Stimulated activated naive CD4-positive, alpha-beta T cell treated with Interleukin-2 at 50 U/mL for 16 hours (primary cell): ENCODE measurements at regions not wholly inside any gene's neighbourhood (a gene's known extent, or its start where the extent isn't known, plus 50 kb on each side); places are given as distances from the start of the nearest gene placed in this dataset.
"Not testable (repeated sequence)": the region's sequence is repeated elsewhere in the genome, so short reads cannot be mapped to it uniquely, and the experiment has no call there.

Experiments
- DNase-seq: peaks from one replicate; lab custom pipeline; 2025; lab: John Stamatoyannopoulos, UW

- no peak for DNase-seq
Measured at GRCh38 chr5:40137223-40137622, 542.5 kb upstream of the PTGER4 start.

DNA sequence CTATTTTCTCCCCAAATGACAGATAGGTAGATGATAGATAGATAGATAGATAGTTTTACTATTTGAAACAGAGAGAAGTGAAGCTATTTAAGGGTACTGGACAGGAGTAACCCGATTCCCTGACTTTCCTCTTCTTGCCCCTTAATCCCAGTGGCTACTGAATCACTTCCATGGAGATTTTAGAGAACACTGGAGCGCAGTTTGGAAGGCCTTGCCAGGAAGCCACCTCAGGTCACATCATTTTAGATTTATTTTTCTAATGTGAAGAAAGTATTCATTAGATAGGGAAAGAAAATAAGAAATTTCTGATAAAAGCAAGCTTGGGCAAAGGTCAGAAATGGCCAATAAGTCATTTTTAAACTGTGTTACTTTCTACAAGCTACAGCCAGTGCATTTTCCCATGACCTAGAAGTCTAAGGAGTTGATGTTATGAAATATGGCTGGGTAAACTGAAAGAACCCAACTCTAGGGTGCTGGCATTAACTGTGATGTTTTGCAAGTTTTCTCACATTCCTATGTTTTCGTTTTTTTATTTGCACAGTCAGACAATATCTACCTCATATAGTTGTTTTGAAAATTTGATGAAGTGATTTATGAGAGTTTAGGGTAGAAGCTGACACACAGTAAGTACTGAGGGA is 544.7 kb upstream of the PTGER4 start:
- DNase-seq: no peak

DNA sequence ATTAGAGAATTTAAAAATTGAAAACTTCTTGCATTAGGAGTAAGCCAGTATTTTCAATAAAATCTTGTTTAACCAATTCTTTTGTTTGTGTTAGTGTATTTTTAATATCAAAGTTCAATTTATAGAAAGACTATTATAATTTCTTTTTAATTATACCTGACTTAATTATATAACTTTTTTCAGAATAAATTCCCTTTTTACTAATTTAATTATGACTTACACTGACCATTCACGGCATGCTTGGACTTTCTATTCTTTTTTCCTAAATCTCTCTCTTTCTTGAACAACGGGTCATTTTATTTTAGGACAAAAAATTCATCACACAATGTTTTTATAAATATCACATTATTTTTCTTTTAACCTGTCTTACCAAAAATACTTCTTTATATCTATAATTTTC is 555.3 kb upstream of the PTGER4 start:
- DNase-seq: no peak

DNA sequence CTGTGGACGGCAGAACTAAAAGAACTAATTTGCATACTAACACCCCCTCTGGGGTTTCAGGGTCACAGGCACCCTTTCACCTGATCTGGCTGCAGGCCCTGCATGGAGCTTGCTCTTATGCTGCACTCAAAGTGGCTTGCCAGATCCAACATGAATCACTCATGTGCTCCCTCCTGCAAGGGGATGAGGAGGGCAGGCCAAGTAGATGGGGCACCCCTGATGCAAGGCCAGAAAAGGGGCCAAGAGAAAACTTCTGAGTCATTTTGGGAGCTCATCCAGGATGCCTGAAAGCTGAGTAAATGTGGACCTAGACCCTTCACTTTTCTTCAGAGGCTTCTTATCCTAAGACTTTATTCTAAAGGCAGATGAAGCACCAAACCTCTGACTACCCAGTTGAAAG is 558.5 kb upstream of the PTGER4 start:
- DNase-seq: no peak

DNA sequence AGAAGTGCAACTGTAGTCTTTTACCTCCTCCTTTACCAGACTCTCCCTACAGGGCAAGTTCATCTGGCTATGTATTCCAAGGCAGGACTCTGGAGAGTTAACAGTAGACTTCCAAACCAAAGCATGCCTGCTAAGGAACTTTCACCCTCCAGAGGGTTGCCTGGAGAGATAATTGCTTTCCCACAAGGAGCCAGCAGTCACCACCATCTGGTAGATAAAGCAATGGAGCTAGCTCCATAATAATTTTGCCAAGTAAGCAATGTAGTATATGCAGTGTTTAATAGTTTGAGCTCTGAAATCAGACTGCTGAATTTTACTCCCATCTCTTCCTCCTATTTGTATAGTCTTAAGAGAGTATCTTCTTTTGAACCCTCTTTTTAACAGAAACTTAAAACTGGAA is 566.8 kb upstream of the PTGER4 start:
- DNase-seq: no peak

DNA sequence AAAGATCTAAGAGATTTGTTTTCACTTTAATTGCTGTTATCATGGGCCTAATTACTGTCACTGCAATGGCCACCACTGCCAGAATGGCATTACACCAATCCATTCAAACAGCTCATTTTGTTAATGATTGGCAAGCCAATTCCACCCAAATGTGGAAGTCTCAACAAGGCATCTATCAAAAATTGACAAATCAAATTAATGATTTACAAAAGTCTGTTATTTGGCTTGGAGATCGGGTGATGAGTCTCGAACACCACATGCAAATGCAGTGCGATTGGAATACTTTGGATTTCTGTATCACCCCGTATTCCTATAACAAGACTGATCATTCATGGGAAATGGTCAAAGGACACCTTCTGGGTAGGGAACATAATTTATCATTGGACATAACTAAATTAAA is 568.7 kb upstream of the PTGER4 start:
- DNase-seq: not testable (repeated sequence)

DNA sequence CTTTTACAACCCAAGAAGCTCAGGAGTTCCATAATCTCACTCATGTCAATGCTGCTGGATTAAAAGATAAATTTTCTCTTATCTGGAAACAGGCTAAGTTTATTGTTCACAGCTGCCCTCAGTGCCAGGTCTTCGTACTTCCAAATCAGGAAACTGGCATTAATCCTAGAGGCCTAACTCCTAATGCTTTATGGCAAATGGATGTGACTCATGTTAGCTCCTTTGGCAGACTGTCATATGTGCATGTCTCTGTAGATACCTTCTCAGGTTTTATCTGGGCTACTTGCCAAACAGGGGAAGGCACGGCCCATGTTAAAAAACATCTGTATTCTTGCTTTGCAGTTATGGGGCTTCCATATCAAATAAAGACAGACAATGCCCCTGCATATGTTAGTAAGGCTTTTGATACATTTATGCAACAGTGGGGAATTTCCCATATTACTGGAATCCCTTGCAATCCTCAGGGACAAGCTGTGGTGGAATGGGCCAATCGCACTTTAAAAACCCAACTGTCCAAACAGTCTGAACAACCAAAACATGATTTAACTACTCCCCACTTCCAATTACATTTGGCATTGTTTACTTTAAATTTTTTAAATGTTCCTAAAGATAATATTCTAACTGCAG is 570.8 kb upstream of the PTGER4 start:
- DNase-seq: not testable (repeated sequence)

- DNase-seq: not testable (repeated sequence)
Measured at GRCh38 chr5:40107786-40108185, 571.9 kb upstream of the PTGER4 start.

DNA sequence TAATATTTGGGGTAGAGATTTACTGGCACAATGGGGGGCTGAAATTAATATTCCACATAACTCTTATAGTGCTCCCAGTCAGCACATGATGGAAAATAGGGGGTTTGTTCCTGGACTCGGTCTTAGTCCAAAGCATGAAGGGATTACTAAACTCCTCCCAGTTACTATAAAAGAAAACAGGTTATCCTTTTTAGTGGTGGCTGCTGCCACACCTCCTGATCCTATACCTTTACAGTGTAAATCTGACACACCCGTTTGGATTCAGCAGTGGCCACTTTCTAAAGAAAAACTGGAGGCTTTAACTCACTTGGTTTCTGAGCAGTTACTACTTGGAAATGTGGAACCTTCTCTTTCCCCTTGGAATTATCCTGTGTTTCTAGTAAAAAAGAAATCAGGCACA is 572.9 kb upstream of the PTGER4 start:
- DNase-seq: no peak

GRCh38 chr5:40098313-40098712 is 581.4 kb upstream of the PTGER4 start:
- no peak for DNase-seq

DNA sequence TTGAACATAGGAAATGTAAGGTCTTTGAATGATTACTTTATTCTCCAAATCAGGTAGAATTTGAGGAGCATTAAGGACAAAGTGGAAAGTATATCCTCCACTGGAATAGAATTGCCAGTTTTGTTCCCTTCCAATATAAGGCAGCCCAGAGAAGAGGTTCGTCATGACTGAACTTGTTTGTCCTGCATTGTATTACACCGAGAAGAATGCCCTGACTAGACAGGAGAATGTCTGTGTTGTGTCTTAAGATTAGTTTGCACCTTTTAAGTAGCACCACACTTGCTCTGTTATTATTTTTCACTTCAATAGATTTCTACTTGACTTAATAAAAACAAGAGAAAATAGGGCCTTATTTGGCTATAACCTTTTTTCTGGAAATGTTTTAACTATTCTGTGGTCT is 586.2 kb upstream of the PTGER4 start:
- DNase-seq: no peak

- DNase-seq: no peak
Measured at GRCh38 chr5:40089269-40089668, 590.4 kb upstream of the PTGER4 start.

GRCh38 chr5:40084614-40085013 is 595.1 kb upstream of the PTGER4 start:
- no peak for DNase-seq

DNA sequence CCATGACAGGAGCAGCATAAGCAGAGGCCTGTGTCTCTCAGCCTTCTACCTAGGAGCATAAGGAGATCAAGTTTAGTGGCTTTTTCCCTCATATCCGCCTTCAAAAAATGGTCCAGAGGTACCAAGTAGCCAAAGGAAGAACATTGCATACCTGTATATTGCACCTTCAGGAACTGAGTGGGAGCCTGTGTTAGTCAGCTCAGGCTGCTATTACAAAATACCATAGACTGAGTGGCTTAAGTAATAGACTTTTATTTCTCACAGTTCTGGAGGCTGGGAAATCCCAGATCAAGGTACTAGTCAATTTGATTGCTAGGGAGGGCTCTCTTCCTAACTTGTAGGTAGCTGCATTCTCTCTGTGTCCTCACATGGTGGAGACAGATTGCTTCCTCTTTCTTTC is 597.4 kb upstream of the PTGER4 start:
- no peak for DNase-seq

GRCh38 chr5:40080191-40080590 is 599.5 kb upstream of the PTGER4 start:
- DNase-seq: no peak

- no peak for DNase-seq
Measured at GRCh38 chr5:40078898-40079575, 600.7 kb upstream of the PTGER4 start.

- DNase-seq: no peak
Measured at GRCh38 chr5:40074826-40075225, 604.9 kb upstream of the PTGER4 start.

- no peak for DNase-seq
Measured at GRCh38 chr5:40073927-40074326, 605.8 kb upstream of the PTGER4 start.

- DNase-seq: no peak
Measured at GRCh38 chr5:40071870-40072269, 607.8 kb upstream of the PTGER4 start.

- no peak for DNase-seq
Measured at GRCh38 chr5:40066616-40067015, 613.1 kb upstream of the PTGER4 start.

DNA sequence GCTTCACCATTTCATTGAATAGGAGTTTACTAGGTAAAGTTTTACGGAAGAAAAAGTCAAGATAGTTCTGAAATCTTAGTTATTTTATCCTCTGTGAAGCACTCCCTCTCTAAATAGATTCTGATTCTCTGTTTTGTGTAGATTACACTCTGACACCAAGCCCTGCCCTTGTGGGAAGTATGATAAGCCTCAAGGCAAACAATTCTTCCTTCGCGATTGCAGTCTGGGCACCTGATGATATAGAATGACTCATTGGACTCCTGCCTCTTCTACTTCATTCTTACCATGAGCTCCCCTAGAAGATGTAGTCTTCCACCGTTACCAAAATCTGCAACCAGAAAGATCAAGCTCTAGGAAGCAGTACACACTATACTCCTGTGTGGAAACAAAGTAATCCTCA is 626.9 kb upstream of the PTGER4 start:
- no peak for DNase-seq

- no peak for DNase-seq
Measured at GRCh38 chr5:40046792-40047191, 622.0 kb upstream of the DAB2 start.

DNA sequence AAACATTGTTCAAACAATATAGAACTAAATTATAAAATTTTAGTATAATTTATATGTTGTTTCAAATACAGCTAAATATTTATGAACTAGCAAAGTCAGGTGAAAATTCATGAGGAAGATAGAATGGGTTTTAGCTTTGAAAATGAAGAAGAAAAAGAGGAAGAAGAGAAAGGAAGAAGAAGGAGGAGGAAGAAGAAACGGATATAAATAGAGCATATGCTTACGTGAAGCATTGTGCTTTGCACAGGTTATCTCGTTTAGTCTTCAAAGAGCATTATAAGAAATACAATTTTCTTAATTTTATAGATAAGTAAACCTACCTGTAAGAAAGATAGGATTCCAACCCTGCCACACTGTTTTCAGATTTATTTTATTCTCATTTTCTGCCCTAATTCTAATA is 620.6 kb upstream of the DAB2 start:
- DNase-seq: no peak

DNA sequence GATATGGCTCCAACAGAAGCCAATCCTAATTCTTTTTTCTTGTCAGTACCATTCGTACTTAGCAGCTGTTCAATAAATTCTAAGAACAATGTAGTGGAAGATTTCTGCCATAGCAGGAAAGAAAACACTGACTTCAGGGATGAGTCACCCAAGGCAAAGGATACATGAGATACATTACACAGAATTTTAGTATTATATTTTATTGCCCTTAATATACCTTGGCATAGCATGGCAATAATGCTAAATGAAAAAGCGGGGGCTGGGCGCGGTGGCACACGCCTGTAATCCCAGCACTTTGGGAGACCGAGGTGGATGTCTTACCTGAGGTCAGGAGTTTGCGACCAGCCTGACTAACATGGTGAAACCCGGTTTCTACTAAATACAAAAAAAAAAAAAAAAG is 619.1 kb upstream of the DAB2 start:
- DNase-seq: no peak
